Endothelial cell of umbilical vein (primary cell): ENCODE measurements at regions not wholly inside any gene's neighbourhood (a gene's known extent, or its start where the extent isn't known, plus 50 kb on each side); places are given as distances from the start of the nearest gene placed in this dataset.

Source experiments
- EZH2 ChIP-seq: IDR thresholded peaks from 2 replicates; pipeline ENCODE4 v1.6.1; 2012; ENCODE audit warnings: borderline replicate concordance, low read depth, mild to moderate bottlenecking, moderate library complexity, low read length, inconsistent platforms; ENCODE audit not compliant: severe bottlenecking
- POLR2A ChIP-seq: IDR thresholded peaks from 2 replicates; pipeline ENCODE4 v1.6.1; 2012; ENCODE audit warnings: low read depth, mild to moderate bottlenecking, control low read depth, low read length
- POLR2AphosphoS5 ChIP-seq: IDR thresholded peaks from 2 replicates; pipeline ENCODE4 v1.6.1; 2012; ENCODE audit warnings: low read depth, mild to moderate bottlenecking, control low read depth, low read length, moderate library complexity; ENCODE audit not compliant: insufficient read depth
- TF ChIP-seq, protein P1 (sequence below), 2 donors: IDR thresholded peaks; 1 replicate in 1 of 2; 2 replicates in 1 of 2; pipeline ENCODE4 v1.5.1; 2011; ENCODE audit warnings: low read length in 2 of 2, mild to moderate bottlenecking in 2 of 2, moderate library complexity in 2 of 2, control low read depth in 1 of 2, inconsistent platforms in 1 of 2, low read depth in 1 of 2; ENCODE audit not compliant: insufficient read depth in 1 of 2; ENCODE audit errors: extremely low read depth in 1 of 2
- TF ChIP-seq, protein P2 (sequence below): IDR thresholded peaks from 2 replicates; pipeline ENCODE4 v1.6.1; 2011; ENCODE audit not compliant: insufficient read depth, insufficient read length

DNA sequence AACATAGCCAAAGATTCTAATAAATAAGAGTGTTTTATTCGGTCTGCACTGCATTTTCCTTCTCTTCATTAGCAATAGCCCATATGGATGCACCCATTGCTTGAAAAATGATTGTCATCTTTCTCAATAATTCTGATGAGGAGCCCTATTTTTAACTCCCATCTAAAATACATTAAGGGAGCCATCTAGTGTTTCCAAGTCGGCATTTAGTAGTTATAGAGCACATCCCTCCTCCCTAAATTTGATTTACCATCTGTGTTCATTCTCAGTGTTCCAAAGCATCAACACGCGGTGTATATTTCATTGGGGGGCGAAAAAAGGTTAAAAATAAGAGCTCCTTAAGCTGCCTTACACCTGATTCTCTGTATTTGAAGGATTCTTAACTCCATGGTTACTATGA is 119.2 kb upstream of the IPO5 start:
- TF ChIP-seq, protein P1, sequence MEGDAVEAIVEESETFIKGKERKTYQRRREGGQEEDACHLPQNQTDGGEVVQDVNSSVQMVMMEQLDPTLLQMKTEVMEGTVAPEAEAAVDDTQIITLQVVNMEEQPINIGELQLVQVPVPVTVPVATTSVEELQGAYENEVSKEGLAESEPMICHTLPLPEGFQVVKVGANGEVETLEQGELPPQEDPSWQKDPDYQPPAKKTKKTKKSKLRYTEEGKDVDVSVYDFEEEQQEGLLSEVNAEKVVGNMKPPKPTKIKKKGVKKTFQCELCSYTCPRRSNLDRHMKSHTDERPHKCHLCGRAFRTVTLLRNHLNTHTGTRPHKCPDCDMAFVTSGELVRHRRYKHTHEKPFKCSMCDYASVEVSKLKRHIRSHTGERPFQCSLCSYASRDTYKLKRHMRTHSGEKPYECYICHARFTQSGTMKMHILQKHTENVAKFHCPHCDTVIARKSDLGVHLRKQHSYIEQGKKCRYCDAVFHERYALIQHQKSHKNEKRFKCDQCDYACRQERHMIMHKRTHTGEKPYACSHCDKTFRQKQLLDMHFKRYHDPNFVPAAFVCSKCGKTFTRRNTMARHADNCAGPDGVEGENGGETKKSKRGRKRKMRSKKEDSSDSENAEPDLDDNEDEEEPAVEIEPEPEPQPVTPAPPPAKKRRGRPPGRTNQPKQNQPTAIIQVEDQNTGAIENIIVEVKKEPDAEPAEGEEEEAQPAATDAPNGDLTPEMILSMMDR (IDR thresholded peaks at IDR 0.05; ENCODE audit: extremely low read depth in 1 of 2, insufficient read depth in 1 of 2, low read depth in 1 of 2, low read length in 2 of 2) = no peak
- no peak for TF ChIP-seq POLR2A
- TF ChIP-seq POLR2AphosphoS5 = no peak
- TF ChIP-seq, protein P2, sequence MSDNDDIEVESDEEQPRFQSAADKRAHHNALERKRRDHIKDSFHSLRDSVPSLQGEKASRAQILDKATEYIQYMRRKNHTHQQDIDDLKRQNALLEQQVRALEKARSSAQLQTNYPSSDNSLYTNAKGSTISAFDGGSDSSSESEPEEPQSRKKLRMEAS = no peak
- TF ChIP-seq EZH2 = no peak
